ENCODE measurements at regions not wholly inside any gene's neighbourhood (a gene's known extent, or its start where the extent isn't known, plus 50 kb on each side); places are given as distances from the start of the nearest gene placed in this dataset.
A peak's percentile ranks its signal among the peaks of the same experiment; 100 is the strongest.

DNA sequence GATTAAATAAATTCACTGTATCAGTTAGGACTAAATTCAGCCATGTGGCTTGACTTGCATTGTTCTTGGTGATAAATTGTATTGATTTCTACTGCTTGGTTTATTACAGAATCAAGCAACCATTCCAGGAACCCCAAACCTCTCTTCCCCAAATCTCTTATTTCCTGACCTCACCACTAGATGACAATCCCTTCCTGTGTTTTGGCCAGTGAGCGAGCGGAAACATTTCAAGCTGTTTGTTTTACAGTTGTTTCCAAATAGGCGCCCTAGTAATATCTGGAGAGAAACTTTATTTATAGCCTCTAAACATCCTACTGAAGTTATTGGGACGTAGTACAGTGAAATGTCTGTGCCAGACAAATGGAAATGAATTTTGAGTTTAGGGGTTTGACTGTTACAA lies 161.1 kb downstream of the SNAPC1 start:
- FAIRE-seq (no peak), ATAC-seq (no peak), DNase-seq (ENCODE audit: extremely low read depth in 1 of 4, low spot score in 3 of 4) (no peak)
- intact Hi-C loops (cut with micrococcal nuclease) (no loop called here), in situ Hi-C loops (cut with MboI) (no loop called here)
- TF ChIP-seq, protein P1, sequence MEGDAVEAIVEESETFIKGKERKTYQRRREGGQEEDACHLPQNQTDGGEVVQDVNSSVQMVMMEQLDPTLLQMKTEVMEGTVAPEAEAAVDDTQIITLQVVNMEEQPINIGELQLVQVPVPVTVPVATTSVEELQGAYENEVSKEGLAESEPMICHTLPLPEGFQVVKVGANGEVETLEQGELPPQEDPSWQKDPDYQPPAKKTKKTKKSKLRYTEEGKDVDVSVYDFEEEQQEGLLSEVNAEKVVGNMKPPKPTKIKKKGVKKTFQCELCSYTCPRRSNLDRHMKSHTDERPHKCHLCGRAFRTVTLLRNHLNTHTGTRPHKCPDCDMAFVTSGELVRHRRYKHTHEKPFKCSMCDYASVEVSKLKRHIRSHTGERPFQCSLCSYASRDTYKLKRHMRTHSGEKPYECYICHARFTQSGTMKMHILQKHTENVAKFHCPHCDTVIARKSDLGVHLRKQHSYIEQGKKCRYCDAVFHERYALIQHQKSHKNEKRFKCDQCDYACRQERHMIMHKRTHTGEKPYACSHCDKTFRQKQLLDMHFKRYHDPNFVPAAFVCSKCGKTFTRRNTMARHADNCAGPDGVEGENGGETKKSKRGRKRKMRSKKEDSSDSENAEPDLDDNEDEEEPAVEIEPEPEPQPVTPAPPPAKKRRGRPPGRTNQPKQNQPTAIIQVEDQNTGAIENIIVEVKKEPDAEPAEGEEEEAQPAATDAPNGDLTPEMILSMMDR (IDR thresholded peaks at IDR 0.05 in 2 of 3, conservative IDR thresholded peaks at IDR 0.05 in 1 of 3; ENCODE audit: insufficient read depth in 2 of 3, low read depth in 1 of 3, low read length in 3 of 3): peak in 1 of 3 experiments; percentile 13; a peak in 2 of 6 replicates
- TF ChIP-seq, protein P2, sequence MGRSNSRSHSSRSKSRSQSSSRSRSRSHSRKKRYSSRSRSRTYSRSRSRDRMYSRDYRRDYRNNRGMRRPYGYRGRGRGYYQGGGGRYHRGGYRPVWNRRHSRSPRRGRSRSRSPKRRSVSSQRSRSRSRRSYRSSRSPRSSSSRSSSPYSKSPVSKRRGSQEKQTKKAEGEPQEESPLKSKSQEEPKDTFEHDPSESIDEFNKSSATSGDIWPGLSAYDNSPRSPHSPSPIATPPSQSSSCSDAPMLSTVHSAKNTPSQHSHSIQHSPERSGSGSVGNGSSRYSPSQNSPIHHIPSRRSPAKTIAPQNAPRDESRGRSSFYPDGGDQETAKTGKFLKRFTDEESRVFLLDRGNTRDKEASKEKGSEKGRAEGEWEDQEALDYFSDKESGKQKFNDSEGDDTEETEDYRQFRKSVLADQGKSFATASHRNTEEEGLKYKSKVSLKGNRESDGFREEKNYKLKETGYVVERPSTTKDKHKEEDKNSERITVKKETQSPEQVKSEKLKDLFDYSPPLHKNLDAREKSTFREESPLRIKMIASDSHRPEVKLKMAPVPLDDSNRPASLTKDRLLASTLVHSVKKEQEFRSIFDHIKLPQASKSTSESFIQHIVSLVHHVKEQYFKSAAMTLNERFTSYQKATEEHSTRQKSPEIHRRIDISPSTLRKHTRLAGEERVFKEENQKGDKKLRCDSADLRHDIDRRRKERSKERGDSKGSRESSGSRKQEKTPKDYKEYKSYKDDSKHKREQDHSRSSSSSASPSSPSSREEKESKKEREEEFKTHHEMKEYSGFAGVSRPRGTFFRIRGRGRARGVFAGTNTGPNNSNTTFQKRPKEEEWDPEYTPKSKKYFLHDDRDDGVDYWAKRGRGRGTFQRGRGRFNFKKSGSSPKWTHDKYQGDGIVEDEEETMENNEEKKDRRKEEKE (IDR thresholded peaks at IDR 0.05; ENCODE audit: borderline replicate concordance in 1 of 2, control insufficient read depth in 1 of 2, low read depth in 2 of 2, low read length in 1 of 2): no peak
- Histone ChIP-seq H2AFZ (ENCODE audit: low read depth, low read length) (no peak overlapping the region), H3K79me2 (ENCODE audit: control insufficient read depth, insufficient read depth, low read length) (no peaks in the 10 kb centered on the region), H3K27ac (ENCODE audit: extremely low read depth, low read depth, low read length) (no peak overlapping the region), H3K9me3 (replicated peaks; ENCODE audit: control insufficient read depth, insufficient read depth, low read depth, low read length) (no peaks in the 10 kb centered on the region), H3K36me3 (ENCODE audit: control insufficient read depth, insufficient read depth, low read length) (no peaks in the 10 kb centered on the region), H3K4me3 (no peak overlapping the region), H3K9ac (ENCODE audit: insufficient read depth in 1 of 2, low read depth in 2 of 2, low read length in 2 of 2) (no peak overlapping the region), H3K4me2 (ENCODE audit: insufficient read depth, low read length) (no peak overlapping the region), H4K20me1 (replicated peaks; ENCODE audit: control insufficient read depth, insufficient read depth, low read length) (no peaks in the 10 kb centered on the region), H3K4me1 (replicated peaks in 1 of 2; ENCODE audit: control insufficient read depth in 2 of 2, insufficient read depth in 2 of 2, low read length in 2 of 2) (no peaks in the 10 kb centered on the region), H3K9me1 (ENCODE audit: control insufficient read depth, insufficient read depth, low read length) (no peaks in the 10 kb centered on the region), H3K27me3 (ENCODE audit: control insufficient read depth in 2 of 2, insufficient read depth in 2 of 2, low read length in 2 of 2) (no peaks in the 10 kb centered on the region)
- POLR2A ChIA-PET: no interaction called here
- no TSS peak for BruUV-seq (replicated peaks)
- CTCF ChIA-PET (ENCODE audit: low intra/inter-chr PET ratio): no interaction called here
- WGBS (ENCODE audit: insufficient coverage, low coverage, missing lambda C conversion rate): 0% methylated on average over 4 of the region's 4 CpGs
